K562 (cell line): ENCODE measurements at regions not wholly inside any gene's neighbourhood (a gene's known extent, or its start where the extent isn't known, plus 50 kb on each side); places are given as distances from the start of the nearest gene placed in this dataset.

Experiments used
- CBX5 ChIP-seq: IDR thresholded peaks from 2 replicates; pipeline ENCODE4 v1.6.1; 2014; ENCODE audit warnings: low read depth, borderline replicate concordance
- DPF2 ChIP-seq: fragments of 450-650 bp; IDR thresholded peaks from 2 replicates; pipeline ENCODE4 v1.6.1; 2016
- EGR1 ChIP-seq: fragments of 450-650 bp; conservative IDR thresholded peaks from 2 replicates; pipeline ENCODE4 v1.6.1; 2017; ENCODE audit warnings: mild to moderate bottlenecking
- KDM1A ChIP-seq, 2 experiments: fragments of 450-650 bp; IDR thresholded peaks; 2 replicates each; pipeline ENCODE4 v1.6.1; 2016; ENCODE audit warnings: mild to moderate bottlenecking in 2 of 2
- NFE2 ChIP-seq: IDR thresholded peaks from 2 replicates; pipeline ENCODE4 v1.6.1; 2014; ENCODE audit warnings: antibody characterized with exemption, low read depth
- REST ChIP-seq, 2 experiments: fragments of 450-650 bp; formaldehyde crosslinking in 1 of 2; IDR thresholded peaks; 2 replicates each; pipeline versions ENCODE4 v1.4.0 to v1.6.1; 2014 to 2020; ENCODE audit warnings: mild to moderate bottlenecking in 2 of 2, borderline replicate concordance in 1 of 2, low read depth in 1 of 2
- RFX5 ChIP-seq: IDR thresholded peaks from 2 replicates; pipeline ENCODE4 v1.6.1; 2011; ENCODE audit warnings: low read depth, mild to moderate bottlenecking, improper control_type of control experiment, low read length
- TCF3 ChIP-seq: sonication (generic); formaldehyde crosslinking; IDR thresholded peaks from 2 replicates; pipeline ENCODE4 v1.4.0; 2020; ENCODE audit warnings: mild to moderate bottlenecking, missing genetic modification reagents
- ZBTB49 ChIP-seq: sonication (generic); formaldehyde crosslinking; IDR thresholded peaks from 2 replicates; pipeline ENCODE4 v1.8.0; 2022; ENCODE audit warnings: missing genetic modification reagents, mild to moderate bottlenecking, borderline replicate concordance
- ZFP91 ChIP-seq: sonication (generic); formaldehyde crosslinking; IDR thresholded peaks from 2 replicates; pipeline ENCODE4 v1.8.0; 2022; ENCODE audit warnings: mild to moderate bottlenecking, missing genetic modification reagents
- ZNF507 ChIP-seq: conservative IDR thresholded peaks from 2 replicates; pipeline ENCODE4 v1.6.1; 2017; ENCODE audit warnings: missing genetic modification characterization, missing compliant biosample characterization

- TF ChIP-seq ZFP91 (CRISPR knock-in tag), result no peak
- TF ChIP-seq ZNF507, result no peak
- TF ChIP-seq KDM1A (IDR thresholded peaks at IDR 0.05), result no peak
- TF ChIP-seq ZBTB49 (CRISPR knock-in tag), result no peak
- TF ChIP-seq EGR1, result no peak
- TF ChIP-seq TCF3 (CRISPR knock-in tag), result no peak
- no peak for TF ChIP-seq DPF2
- no peak for TF ChIP-seq NFE2
- TF ChIP-seq REST (IDR thresholded peaks at IDR 0.05; ENCODE audit: borderline replicate concordance), result no peak
- no peak for TF ChIP-seq REST (CRISPR knock-in tag; IDR thresholded peaks at IDR 0.05; ENCODE audit: low read depth)
- TF ChIP-seq RFX5, result no peak
- TF ChIP-seq CBX5, result no peak
Measured at GRCh38 chr2:41535575-41535974, 512.2 kb upstream of the PKDCC start.
